WTC11 (cell line): ENCODE measurements at regions not wholly inside any gene's neighbourhood (a gene's known extent, or its start where the extent isn't known, plus 50 kb on each side); places are given as distances from the start of the nearest gene placed in this dataset.

Experiments used
- ATAC-seq: fragments of 200-7000 bp; cut with Tn5 transposase; 2 replicates; pipeline ENCODE4 v1.10.0; 2021; ENCODE audit warnings: mild to moderate bottlenecking, moderate library complexity
- CTCF ChIA-PET: fragments of 300-600 bp; sonication (Branson Sonifier 250); formaldehyde crosslinking; loops from one replicate; lab custom pipeline; 2021; ENCODE audit warnings: antibody characterized with exemption; lab: Charles Lee
- POLR2A ChIA-PET: fragments of 350-600 bp; sonication (Branson Sonifier 250); formaldehyde crosslinking; loops from one replicate; lab custom pipeline; 2021; ENCODE audit warnings: antibody characterized with exemption; lab: Charles Lee
- DNase-seq: peaks from one replicate; pipeline ENCODE4 v3.0.0; 2021; ENCODE audit warnings: low spot score
- H3K27ac Mint-ChIP-seq: 2 replicates; pipeline ENCODE4 v1.8.0; 2021; ENCODE audit warnings: mixed read lengths
- H3K27me3 Mint-ChIP-seq: 2 replicates; pipeline ENCODE4 v1.8.0; 2021; ENCODE audit warnings: low read depth, mild to moderate bottlenecking, moderate library complexity, mixed read lengths
- H3K36me3 Mint-ChIP-seq: 2 replicates; pipeline ENCODE4 v1.8.0; 2021; ENCODE audit warnings: mixed read lengths
- H3K4me1 Mint-ChIP-seq: 2 replicates; pipeline ENCODE4 v1.8.0; 2022; ENCODE audit warnings: mixed read lengths
- H3K4me3 Mint-ChIP-seq: 2 replicates; pipeline ENCODE4 v1.8.0; 2021; ENCODE audit warnings: mild to moderate bottlenecking, moderate library complexity, mixed read lengths
- H3K9me3 Mint-ChIP-seq: 2 replicates; pipeline ENCODE4 v1.8.0; 2021; ENCODE audit warnings: mixed read lengths
- CDX4 ChIP-seq: fragments of 250-450 bp; sonication (Bioruptor Pico); IDR thresholded peaks from 2 replicates; pipeline ENCODE4 v1.9.0; 2021; ENCODE audit warnings: moderate library complexity, mild to moderate bottlenecking, inconsistent platforms, borderline replicate concordance
- CREM ChIP-seq: sonication (generic); formaldehyde crosslinking; IDR thresholded peaks from 2 replicates; pipeline ENCODE4 v1.8.1; 2022; ENCODE audit warnings: mild to moderate bottlenecking, missing genetic modification reagents, moderate library complexity
- ELF4 ChIP-seq: sonication (generic); formaldehyde crosslinking; IDR thresholded peaks from 2 replicates; pipeline ENCODE4 v1.8.1; 2022; ENCODE audit warnings: low read depth, mild to moderate bottlenecking, moderate library complexity, missing genetic modification reagents
- ETV6 ChIP-seq: sonication (generic); formaldehyde crosslinking; IDR thresholded peaks from 2 replicates; pipeline ENCODE4 v1.8.1; 2022; ENCODE audit warnings: mild to moderate bottlenecking, missing genetic modification reagents
- GABPB1 ChIP-seq: sonication (generic); formaldehyde crosslinking; IDR thresholded peaks from 2 replicates; pipeline ENCODE4 v1.8.1; 2023; ENCODE audit warnings: mild to moderate bottlenecking, missing genetic modification reagents
- GRHL2 ChIP-seq: fragments of 250-450 bp; sonication (Bioruptor Pico); IDR thresholded peaks from 2 replicates; pipeline ENCODE4 v1.8.0; 2022; ENCODE audit warnings: mild to moderate bottlenecking, moderate library complexity; ENCODE audit not compliant: insufficient replicate concordance, severe bottlenecking
- HMGA2 ChIP-seq: fragments of 250-450 bp; sonication (Bioruptor Pico); IDR thresholded peaks from 2 replicates; pipeline ENCODE4 v1.4.0; 2021; ENCODE audit warnings: mild to moderate bottlenecking, moderate library complexity
- MYBL2 ChIP-seq: sonication (generic); formaldehyde crosslinking; IDR thresholded peaks from 2 replicates; pipeline ENCODE4 v1.8.1; 2023; ENCODE audit warnings: mild to moderate bottlenecking, moderate library complexity, missing genetic modification reagents
- NR1H2 ChIP-seq: sonication (generic); formaldehyde crosslinking; IDR thresholded peaks from 2 replicates; pipeline ENCODE4 v1.9.0; 2021; ENCODE audit warnings: mild to moderate bottlenecking, moderate library complexity, missing genetic modification reagents
- TCF7 ChIP-seq: sonication (generic); formaldehyde crosslinking; IDR thresholded peaks from 2 replicates; pipeline ENCODE4 v1.8.0; 2022; ENCODE audit warnings: mild to moderate bottlenecking, low read depth, missing genetic modification reagents, moderate library complexity
- TEAD4 ChIP-seq: sonication (generic); formaldehyde crosslinking; IDR thresholded peaks from 2 replicates; pipeline ENCODE4 v1.8.0; 2022; ENCODE audit warnings: mild to moderate bottlenecking, missing genetic modification reagents
- TP53 ChIP-seq: sonication (generic); formaldehyde crosslinking; IDR thresholded peaks from 2 replicates; pipeline ENCODE4 v1.8.1; 2023; ENCODE audit warnings: mild to moderate bottlenecking, missing genetic modification reagents
- ZNF317 ChIP-seq: sonication (generic); formaldehyde crosslinking; IDR thresholded peaks from 2 replicates; pipeline ENCODE4 v1.8.1; 2023; ENCODE audit warnings: low read depth, mild to moderate bottlenecking, moderate library complexity, missing genetic modification reagents, borderline replicate concordance
- ZNF425 ChIP-seq: fragments of 250-450 bp; sonication (Bioruptor Pico); conservative IDR thresholded peaks from 2 replicates; pipeline ENCODE4 v1.9.0; 2021; ENCODE audit warnings: mild to moderate bottlenecking
- ZNF532 ChIP-seq: fragments of 250-450 bp; sonication (Bioruptor Pico); IDR thresholded peaks from 2 replicates; pipeline ENCODE4 v1.9.0; 2021; ENCODE audit warnings: mild to moderate bottlenecking, borderline replicate concordance
- TF ChIP-seq, protein P1 (sequence below): fragments of 250-450 bp; sonication (Bioruptor Pico); IDR thresholded peaks from 2 replicates; pipeline ENCODE4 v1.9.0; 2021; ENCODE audit warnings: mild to moderate bottlenecking
- TF ChIP-seq, protein P2 (sequence below): sonication (generic); formaldehyde crosslinking; IDR thresholded peaks from 2 replicates; pipeline ENCODE4 v1.8.1; 2023; ENCODE audit warnings: mild to moderate bottlenecking, missing genetic modification reagents
- TF ChIP-seq, protein P3 (sequence below): sonication (generic); formaldehyde crosslinking; IDR thresholded peaks from 2 replicates; pipeline ENCODE4 v1.8.0; 2022; ENCODE audit warnings: mild to moderate bottlenecking, missing genetic modification reagents

DNA sequence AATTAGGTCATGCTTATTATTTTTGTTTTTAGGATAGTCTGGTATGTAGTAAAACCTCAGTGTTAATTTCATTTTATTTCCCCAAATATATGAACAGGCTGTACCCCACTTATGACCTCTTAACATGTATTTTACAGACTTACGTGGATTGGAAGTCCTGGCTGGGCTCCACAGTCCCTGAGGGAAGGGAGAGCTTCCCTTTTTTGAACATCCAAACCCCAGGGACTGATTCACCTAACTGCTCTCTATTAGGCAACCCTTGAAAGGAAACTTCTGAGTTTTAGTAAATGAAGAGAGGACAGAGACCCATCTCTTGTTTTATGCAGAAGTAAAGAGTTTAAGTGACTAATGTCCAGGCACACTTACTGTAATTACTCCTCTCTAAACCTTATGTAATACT lies 233.1 kb upstream of the SPRY1 start (continued):
- TF ChIP-seq, protein P1, sequence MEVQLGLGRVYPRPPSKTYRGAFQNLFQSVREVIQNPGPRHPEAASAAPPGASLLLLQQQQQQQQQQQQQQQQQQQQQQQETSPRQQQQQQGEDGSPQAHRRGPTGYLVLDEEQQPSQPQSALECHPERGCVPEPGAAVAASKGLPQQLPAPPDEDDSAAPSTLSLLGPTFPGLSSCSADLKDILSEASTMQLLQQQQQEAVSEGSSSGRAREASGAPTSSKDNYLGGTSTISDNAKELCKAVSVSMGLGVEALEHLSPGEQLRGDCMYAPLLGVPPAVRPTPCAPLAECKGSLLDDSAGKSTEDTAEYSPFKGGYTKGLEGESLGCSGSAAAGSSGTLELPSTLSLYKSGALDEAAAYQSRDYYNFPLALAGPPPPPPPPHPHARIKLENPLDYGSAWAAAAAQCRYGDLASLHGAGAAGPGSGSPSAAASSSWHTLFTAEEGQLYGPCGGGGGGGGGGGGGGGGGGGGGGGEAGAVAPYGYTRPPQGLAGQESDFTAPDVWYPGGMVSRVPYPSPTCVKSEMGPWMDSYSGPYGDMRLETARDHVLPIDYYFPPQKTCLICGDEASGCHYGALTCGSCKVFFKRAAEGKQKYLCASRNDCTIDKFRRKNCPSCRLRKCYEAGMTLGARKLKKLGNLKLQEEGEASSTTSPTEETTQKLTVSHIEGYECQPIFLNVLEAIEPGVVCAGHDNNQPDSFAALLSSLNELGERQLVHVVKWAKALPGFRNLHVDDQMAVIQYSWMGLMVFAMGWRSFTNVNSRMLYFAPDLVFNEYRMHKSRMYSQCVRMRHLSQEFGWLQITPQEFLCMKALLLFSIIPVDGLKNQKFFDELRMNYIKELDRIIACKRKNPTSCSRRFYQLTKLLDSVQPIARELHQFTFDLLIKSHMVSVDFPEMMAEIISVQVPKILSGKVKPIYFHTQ, result no peak
- TF ChIP-seq, protein P2, sequence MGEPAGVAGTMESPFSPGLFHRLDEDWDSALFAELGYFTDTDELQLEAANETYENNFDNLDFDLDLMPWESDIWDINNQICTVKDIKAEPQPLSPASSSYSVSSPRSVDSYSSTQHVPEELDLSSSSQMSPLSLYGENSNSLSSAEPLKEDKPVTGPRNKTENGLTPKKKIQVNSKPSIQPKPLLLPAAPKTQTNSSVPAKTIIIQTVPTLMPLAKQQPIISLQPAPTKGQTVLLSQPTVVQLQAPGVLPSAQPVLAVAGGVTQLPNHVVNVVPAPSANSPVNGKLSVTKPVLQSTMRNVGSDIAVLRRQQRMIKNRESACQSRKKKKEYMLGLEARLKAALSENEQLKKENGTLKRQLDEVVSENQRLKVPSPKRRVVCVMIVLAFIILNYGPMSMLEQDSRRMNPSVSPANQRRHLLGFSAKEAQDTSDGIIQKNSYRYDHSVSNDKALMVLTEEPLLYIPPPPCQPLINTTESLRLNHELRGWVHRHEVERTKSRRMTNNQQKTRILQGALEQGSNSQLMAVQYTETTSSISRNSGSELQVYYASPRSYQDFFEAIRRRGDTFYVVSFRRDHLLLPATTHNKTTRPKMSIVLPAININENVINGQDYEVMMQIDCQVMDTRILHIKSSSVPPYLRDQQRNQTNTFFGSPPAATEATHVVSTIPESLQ (CRISPR knock-in tag), result no peak
- TF ChIP-seq ZNF317, result no peak
- TF ChIP-seq GABPB1 (CRISPR knock-in tag), result no peak
- TF ChIP-seq CDX4 (CRISPR knock-in tag), result no peak

DNA sequence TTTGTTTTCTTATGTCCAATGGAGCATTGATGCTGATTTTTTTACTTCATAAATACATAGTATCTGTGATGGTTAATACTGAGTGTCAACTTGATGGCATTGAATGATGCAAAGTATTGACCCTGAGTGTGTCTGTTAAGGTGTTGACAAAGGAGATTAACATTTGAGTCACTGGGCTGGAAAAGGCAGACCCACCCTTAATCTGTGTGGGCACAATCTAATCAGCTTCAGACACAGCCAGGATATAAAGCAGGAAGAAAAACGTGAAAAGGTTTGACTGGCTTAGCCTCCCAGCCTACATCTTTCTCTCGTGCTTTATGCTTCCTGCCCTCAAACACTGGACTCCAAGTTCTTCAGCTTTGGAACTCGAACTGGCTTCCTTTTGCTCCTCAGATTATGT lies 230.6 kb upstream of the SPRY1 start:
- Mint-ChIP-seq H3K4me1 (peaks cover 12% of the 10 kb centered on the region), H3K4me3 (no peak overlapping the region), H3K9me3 (peaks cover 17% of the 10 kb centered on the region; the same call in 1 of the 2 replicates), H3K27me3 (no peaks in the 10 kb centered on the region), H3K36me3 (peaks cover 13% of the 10 kb centered on the region), H3K27ac (no peak overlapping the region)
- ChIA-PET POLR2A (no interaction called here), CTCF (no interaction called here)
- DNase-seq, result no peak
- TF ChIP-seq, protein P2 (CRISPR knock-in tag), result no peak
- TF ChIP-seq GRHL2 (CRISPR knock-in tag), result no peak
- TF ChIP-seq ELF4 (CRISPR knock-in tag), result no peak
- TF ChIP-seq NR1H2 (CRISPR knock-in tag), result no peak
- TF ChIP-seq HMGA2 (CRISPR knock-in tag), result no peak
- no peak for TF ChIP-seq ZNF425
- TF ChIP-seq ETV6 (CRISPR knock-in tag), result no peak
- no peak for TF ChIP-seq TCF7 (CRISPR knock-in tag)
- ATAC-seq, result no peak

DNA sequence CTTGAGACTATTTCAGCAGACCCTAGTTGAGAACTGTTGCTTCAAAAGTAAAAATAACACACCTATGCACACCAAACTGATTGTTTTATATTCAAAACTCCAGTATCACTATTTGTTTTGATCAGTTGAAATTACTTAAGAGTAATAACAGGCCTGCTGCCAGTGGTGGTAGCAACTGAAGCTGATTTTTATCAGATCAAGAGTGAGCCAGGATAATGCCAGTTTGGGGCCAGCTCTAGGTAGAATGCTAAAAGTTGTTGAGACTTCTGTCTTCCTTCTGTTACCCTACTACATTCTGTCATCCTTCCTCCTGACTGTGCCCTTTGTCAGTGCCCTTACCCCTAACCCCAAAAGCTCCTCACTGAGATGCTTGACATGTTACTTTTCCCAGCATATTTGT lies 228.7 kb upstream of the SPRY1 start:
- ATAC-seq, result no peak
- CTCF ChIA-PET, result no interaction called here
- H3K4me1 Mint-ChIP-seq, result no peaks in the 10 kb centered on the region
- TF ChIP-seq TP53 (no peak), CREM (CRISPR knock-in tag) (no peak), TEAD4 (CRISPR knock-in tag) (no peak), NR1H2 (CRISPR knock-in tag) (no peak), ZNF532 (CRISPR knock-in tag) (no peak), MYBL2 (CRISPR knock-in tag) (no peak)
- TF ChIP-seq, protein P3, sequence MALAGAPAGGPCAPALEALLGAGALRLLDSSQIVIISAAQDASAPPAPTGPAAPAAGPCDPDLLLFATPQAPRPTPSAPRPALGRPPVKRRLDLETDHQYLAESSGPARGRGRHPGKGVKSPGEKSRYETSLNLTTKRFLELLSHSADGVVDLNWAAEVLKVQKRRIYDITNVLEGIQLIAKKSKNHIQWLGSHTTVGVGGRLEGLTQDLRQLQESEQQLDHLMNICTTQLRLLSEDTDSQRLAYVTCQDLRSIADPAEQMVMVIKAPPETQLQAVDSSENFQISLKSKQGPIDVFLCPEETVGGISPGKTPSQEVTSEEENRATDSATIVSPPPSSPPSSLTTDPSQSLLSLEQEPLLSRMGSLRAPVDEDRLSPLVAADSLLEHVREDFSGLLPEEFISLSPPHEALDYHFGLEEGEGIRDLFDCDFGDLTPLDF (CRISPR knock-in tag), result no peak

More for the DNA sequence above, 228.7 kb upstream of the SPRY1 start:
- peaks cover 12% of the 10 kb centered on the region; the same call in 1 of the 2 replicates for H3K9me3 Mint-ChIP-seq
- peaks cover 13% of the 10 kb centered on the region for H3K36me3 Mint-ChIP-seq
- DNase-seq, result no peak
- H3K27me3 Mint-ChIP-seq, result no peaks in the 10 kb centered on the region
- POLR2A ChIA-PET, result no interaction called here
- no peak overlapping the region for H3K4me3 Mint-ChIP-seq
- no peak overlapping the region for H3K27ac Mint-ChIP-seq
